ENCODE measurements at regions not wholly inside any gene's neighbourhood (a gene's known extent, or its start where the extent isn't known, plus 50 kb on each side); places are given as distances from the start of the nearest gene placed in this dataset.
"Not testable (repeated sequence)": the region's sequence is repeated elsewhere in the genome, so short reads cannot be mapped to it uniquely, and the experiment has no call there.

DNA sequence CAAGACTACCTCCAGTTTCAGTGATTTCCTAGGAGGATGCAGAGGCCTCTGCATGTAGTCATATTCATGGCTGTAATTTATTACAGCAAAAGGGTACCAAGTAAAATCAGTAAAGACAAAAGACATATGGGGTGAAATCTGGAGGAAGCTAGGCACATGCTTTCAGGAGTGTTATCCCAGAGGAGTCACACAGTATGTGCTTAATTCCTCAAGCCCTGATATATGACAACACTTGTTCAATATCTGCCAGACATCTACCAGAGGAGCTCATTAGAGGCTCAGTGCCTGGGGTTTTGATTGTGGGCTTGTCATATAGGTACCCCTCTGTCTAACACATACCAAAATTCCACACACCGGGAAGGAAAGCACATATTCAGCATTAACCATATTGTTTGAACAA, 283.8 kb downstream of the CXCL12 start:
- CTCF ChIA-PET, result interaction anchor here (1.5 kb wide), 1 partner anchor 411 kb away, joined by 4 read pairs; no protein-coding TSS in a partner anchor
- Histone ChIP-seq H3K27ac (ENCODE audit: low read depth, low read length) (no peak overlapping the region), H3K27me3 (ENCODE audit: control insufficient read depth, insufficient read depth, low read length) (no peaks in the 10 kb centered on the region), H3K9me3 (ENCODE audit: control insufficient read depth, insufficient read depth, low read length) (no peaks in the 10 kb centered on the region), H3K4me3 (ENCODE audit: low read depth, low read length) (no peak overlapping the region)
- TF ChIP-seq, protein P1, sequence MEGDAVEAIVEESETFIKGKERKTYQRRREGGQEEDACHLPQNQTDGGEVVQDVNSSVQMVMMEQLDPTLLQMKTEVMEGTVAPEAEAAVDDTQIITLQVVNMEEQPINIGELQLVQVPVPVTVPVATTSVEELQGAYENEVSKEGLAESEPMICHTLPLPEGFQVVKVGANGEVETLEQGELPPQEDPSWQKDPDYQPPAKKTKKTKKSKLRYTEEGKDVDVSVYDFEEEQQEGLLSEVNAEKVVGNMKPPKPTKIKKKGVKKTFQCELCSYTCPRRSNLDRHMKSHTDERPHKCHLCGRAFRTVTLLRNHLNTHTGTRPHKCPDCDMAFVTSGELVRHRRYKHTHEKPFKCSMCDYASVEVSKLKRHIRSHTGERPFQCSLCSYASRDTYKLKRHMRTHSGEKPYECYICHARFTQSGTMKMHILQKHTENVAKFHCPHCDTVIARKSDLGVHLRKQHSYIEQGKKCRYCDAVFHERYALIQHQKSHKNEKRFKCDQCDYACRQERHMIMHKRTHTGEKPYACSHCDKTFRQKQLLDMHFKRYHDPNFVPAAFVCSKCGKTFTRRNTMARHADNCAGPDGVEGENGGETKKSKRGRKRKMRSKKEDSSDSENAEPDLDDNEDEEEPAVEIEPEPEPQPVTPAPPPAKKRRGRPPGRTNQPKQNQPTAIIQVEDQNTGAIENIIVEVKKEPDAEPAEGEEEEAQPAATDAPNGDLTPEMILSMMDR (IDR thresholded peaks at IDR 0.05; ENCODE audit: low read depth, low read length), result no peak
- DNase-seq (ENCODE audit: low read depth, low spot score), result no peak
- POLR2A ChIA-PET, result no interaction called here

GRCh38 chr10:44099511-44099910, 285.4 kb downstream of the CXCL12 start:
- DNase-seq (ENCODE audit: low read depth, low spot score), result no peak
- H3K27me3 ChIP-seq (ENCODE audit: control insufficient read depth, insufficient read depth, low read length), result no peaks in the 10 kb centered on the region
- ChIA-PET POLR2A (no interaction called here), CTCF (no interaction called here)
- no peaks in the 10 kb centered on the region for H3K9me3 ChIP-seq (ENCODE audit: control insufficient read depth, insufficient read depth, low read length)
- TF ChIP-seq, protein P1 (IDR thresholded peaks at IDR 0.05; ENCODE audit: low read depth, low read length), result no peak
- no peak overlapping the region for H3K4me3 ChIP-seq (ENCODE audit: low read depth, low read length)
- no peak overlapping the region for H3K27ac ChIP-seq (ENCODE audit: low read depth, low read length)

DNA sequence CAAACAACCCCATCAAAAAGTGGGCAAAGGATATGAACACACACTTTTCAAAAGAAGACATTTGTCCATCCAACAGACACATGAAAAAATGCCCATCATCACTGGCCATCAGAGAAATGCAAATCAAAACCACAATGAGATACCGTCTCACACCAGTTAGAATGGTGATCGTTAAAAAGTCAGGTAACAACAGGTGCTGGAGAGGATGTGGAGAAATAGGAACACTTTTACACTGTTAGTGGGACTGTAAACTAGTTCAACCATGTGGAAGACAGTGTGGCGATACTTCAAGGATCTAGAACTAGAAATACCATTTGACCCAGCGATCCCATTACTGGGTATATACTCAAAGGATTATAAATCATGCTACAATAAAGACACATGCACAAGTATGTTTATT, 288.7 kb downstream of the CXCL12 start:
- CTCF ChIA-PET, result interaction anchor here (0.7 kb wide), 1 partner anchor 893 kb away, joined by 4 read pairs; no protein-coding TSS in a partner anchor

GRCh38 chr10:44089671-44090070, 295.2 kb downstream of the CXCL12 start:
- TF ChIP-seq, protein P1 (IDR thresholded peaks at IDR 0.05; ENCODE audit: low read depth, low read length), result no peak
- no peak overlapping the region for H3K27ac ChIP-seq (ENCODE audit: low read depth, low read length)
- CTCF ChIA-PET, result no interaction called here
- H3K4me3 ChIP-seq (ENCODE audit: low read depth, low read length), result no peak overlapping the region
- H3K27me3 ChIP-seq (ENCODE audit: control insufficient read depth, insufficient read depth, low read length), result no peaks in the 10 kb centered on the region
- POLR2A ChIA-PET, result no interaction called here
- no peak for DNase-seq (ENCODE audit: low read depth, low spot score)
- peaks cover 4% of the 10 kb centered on the region; the same call in 1 of the 2 replicates for H3K9me3 ChIP-seq (ENCODE audit: control insufficient read depth, insufficient read depth, low read length)

More for the DNA sequence above, 288.7 kb downstream of the CXCL12 start:
- H3K9me3 ChIP-seq (ENCODE audit: control insufficient read depth, insufficient read depth, low read length); H3K27ac ChIP-seq (ENCODE audit: low read depth, low read length); DNase-seq (ENCODE audit: low read depth, low spot score); H3K27me3 ChIP-seq (ENCODE audit: control insufficient read depth, insufficient read depth, low read length); H3K4me3 ChIP-seq (ENCODE audit: low read depth, low read length); POLR2A ChIA-PET: not testable (repeated sequence)

- POLR2A ChIA-PET, result no interaction called here
- H3K4me3 ChIP-seq (ENCODE audit: low read depth, low read length), result no peak overlapping the region
- CTCF ChIA-PET, result no interaction called here
These were observed 297.5 kb downstream of the CXCL12 start for GRCh38 chr10:44087403-44087802.

More at GRCh38 chr10:44087403-44087802, 297.5 kb downstream of the CXCL12 start:
- no peaks in the 10 kb centered on the region for H3K27me3 ChIP-seq (ENCODE audit: control insufficient read depth, insufficient read depth, low read length)
- H3K9me3 ChIP-seq (ENCODE audit: control insufficient read depth, insufficient read depth, low read length), result peaks cover 4% of the 10 kb centered on the region; the same call in 1 of the 2 replicates
- DNase-seq (ENCODE audit: low read depth, low spot score), result no peak
- H3K27ac ChIP-seq (ENCODE audit: low read depth, low read length), result no peak overlapping the region
- TF ChIP-seq, protein P1 (IDR thresholded peaks at IDR 0.05; ENCODE audit: low read depth, low read length), result no peak
